ENCODE measurements at regions not wholly inside any gene's neighbourhood (a gene's known extent, or its start where the extent isn't known, plus 50 kb on each side); places are given as distances from the start of the nearest gene placed in this dataset.

- no peaks in the 10 kb centered on the region for H3K4me1 ChIP-seq
- H3K4me3 ChIP-seq, result no peak overlapping the region
- no peaks in the 10 kb centered on the region for H3K36me3 ChIP-seq
- H3K9me3 ChIP-seq, result no peaks in the 10 kb centered on the region
- no peak overlapping the region for H3K27ac ChIP-seq
- no peak overlapping the region for H3K9ac ChIP-seq
- TF ChIP-seq Cebpa-rat (IDR thresholded peaks at IDR 0.05), result no peak
- no peaks in the 10 kb centered on the region for H3K27me3 ChIP-seq
- H4K20me1 ChIP-seq, result no peaks in the 10 kb centered on the region
- H3K4me2 ChIP-seq, result no peak overlapping the region
Measured at GRCh38 chr20:19100975-19101374, 111.5 kb upstream of the SLC24A3 start.

DNA sequence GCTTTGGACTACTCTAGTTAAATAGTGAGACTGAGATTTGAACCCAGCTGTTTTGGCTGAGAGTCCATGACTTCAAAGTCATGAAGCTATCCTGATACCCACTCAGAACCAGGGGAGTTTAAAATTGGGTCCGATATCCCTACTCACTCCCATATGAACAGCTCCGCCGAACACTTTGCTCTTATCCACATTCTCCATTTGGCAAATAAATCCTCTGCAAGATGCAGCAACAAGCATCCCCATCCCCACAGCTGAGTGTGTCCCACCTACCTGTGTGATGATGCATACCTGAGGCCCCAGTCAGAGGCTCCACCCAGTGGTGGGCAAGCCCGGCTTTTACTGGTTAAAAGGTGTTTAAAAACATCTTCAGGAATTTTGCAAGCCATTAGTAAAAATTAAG is 108.3 kb upstream of the SLC24A3 start:
- H3K4me3 ChIP-seq, result no peak overlapping the region
- H3K9me3 ChIP-seq, result no peaks in the 10 kb centered on the region
- no peak for TF ChIP-seq Cebpa-rat (IDR thresholded peaks at IDR 0.05)
- H3K27me3 ChIP-seq, result no peaks in the 10 kb centered on the region
- no peak overlapping the region for H3K27ac ChIP-seq
- no peak overlapping the region for H3K9ac ChIP-seq
- no peak overlapping the region for H3K4me2 ChIP-seq
- no peaks in the 10 kb centered on the region for H4K20me1 ChIP-seq
- no peaks in the 10 kb centered on the region for H3K36me3 ChIP-seq
- no peaks in the 10 kb centered on the region for H3K4me1 ChIP-seq

GRCh38 chr20:19108155-19108554 is 104.3 kb upstream of the SLC24A3 start:
- no peaks in the 10 kb centered on the region for H3K27me3 ChIP-seq
- H3K27ac ChIP-seq, result no peak overlapping the region
- H3K4me3 ChIP-seq, result no peak overlapping the region
- no peak for TF ChIP-seq Cebpa-rat (IDR thresholded peaks at IDR 0.05)
- no peaks in the 10 kb centered on the region for H4K20me1 ChIP-seq
- H3K9me3 ChIP-seq, result no peaks in the 10 kb centered on the region
- H3K4me1 ChIP-seq, result no peaks in the 10 kb centered on the region
- H3K4me2 ChIP-seq, result no peak overlapping the region
- H3K36me3 ChIP-seq, result no peaks in the 10 kb centered on the region
- H3K9ac ChIP-seq, result no peak overlapping the region

GRCh38 chr20:19110285-19110684 is 102.2 kb upstream of the SLC24A3 start:
- Histone ChIP-seq H3K4me1 (no peaks in the 10 kb centered on the region), H3K9me3 (no peaks in the 10 kb centered on the region), H3K4me3 (no peak overlapping the region), H3K27ac (no peak overlapping the region), H3K9ac (no peak overlapping the region), H3K4me2 (no peak overlapping the region), H3K27me3 (no peaks in the 10 kb centered on the region), H3K36me3 (no peaks in the 10 kb centered on the region), H4K20me1 (no peaks in the 10 kb centered on the region)
- TF ChIP-seq Cebpa-rat (IDR thresholded peaks at IDR 0.05), result no peak

DNA sequence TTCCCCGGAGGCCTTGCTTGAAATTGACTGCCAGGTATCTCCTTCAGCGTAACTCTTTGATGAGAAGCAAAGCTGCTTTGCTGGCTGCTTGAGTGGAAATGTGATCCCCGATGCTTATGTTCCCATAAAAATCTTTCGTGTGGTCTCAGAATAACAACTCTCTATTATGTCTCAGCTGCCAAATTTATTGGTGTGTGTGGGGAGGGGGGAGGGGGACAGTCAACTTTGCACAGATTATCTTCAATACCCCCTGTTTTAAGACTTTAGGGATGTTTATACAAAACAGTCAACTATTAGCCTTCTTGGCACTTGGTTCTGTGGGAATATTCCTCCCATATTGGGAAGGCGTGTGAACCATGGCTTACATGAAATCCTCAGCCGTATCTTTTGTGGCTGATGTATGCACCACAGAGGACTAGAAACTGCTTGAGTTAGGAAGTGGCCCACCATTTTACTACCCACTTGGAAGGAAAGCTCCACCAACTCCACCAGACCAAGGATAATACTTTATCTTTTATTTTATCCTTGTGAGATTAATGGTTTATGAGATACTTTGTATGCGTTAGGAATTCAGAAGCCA is 101.5 kb upstream of the SLC24A3 start:
- Histone ChIP-seq H4K20me1 (no peaks in the 10 kb centered on the region), H3K4me2 (no peak overlapping the region)

GRCh38 chr20:19112828-19113227 is 99.6 kb upstream of the SLC24A3 start:
- Histone ChIP-seq H3K27me3 (no peaks in the 10 kb centered on the region), H3K9ac (no peak overlapping the region), H3K36me3 (no peaks in the 10 kb centered on the region), H3K4me2 (no peak overlapping the region), H3K9me3 (no peaks in the 10 kb centered on the region), H3K4me1 (no peaks in the 10 kb centered on the region), H3K27ac (no peak overlapping the region), H3K4me3 (no peak overlapping the region), H4K20me1 (no peaks in the 10 kb centered on the region)
- no peak for TF ChIP-seq Cebpa-rat (IDR thresholded peaks at IDR 0.05)

More for the DNA sequence above, 101.5 kb upstream of the SLC24A3 start:
- Histone ChIP-seq H3K4me1 (no peaks in the 10 kb centered on the region), H3K4me3 (no peak overlapping the region), H3K27ac (no peak overlapping the region), H3K27me3 (no peaks in the 10 kb centered on the region), H3K9me3 (no peaks in the 10 kb centered on the region), H3K9ac (no peak overlapping the region), H3K36me3 (no peaks in the 10 kb centered on the region)
- no peak for TF ChIP-seq Cebpa-rat (IDR thresholded peaks at IDR 0.05)

DNA sequence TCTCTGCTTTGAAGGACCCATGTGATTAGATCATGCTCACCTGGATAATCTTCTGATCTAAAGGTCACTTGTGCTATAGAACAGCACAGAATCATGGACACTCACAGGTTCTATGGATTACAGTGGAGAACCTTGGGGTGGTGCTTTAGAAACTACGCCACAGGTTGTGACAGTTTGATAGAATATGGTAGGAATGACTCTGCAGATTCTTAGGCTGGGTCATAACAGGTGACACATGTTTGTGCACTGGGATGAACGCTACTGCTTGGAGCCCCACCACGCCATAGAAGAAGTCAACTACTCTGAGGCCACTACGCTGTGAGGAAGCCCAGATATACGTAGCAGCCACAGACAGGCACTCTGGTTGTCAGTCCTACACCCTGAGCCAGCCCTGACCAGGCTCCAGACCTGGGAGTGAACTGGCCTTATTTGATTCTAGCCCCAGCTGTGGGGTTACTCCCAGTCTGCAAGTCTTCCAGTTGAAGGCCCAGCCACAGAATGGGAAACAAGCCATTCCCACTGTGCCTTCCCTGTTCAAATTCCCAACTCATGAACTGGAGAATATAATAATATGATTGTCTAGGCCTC is 99.0 kb upstream of the SLC24A3 start:
- Histone ChIP-seq H3K36me3 (no peaks in the 10 kb centered on the region), H3K27ac (no peak overlapping the region), H3K4me3 (no peak overlapping the region), H3K27me3 (no peaks in the 10 kb centered on the region), H3K4me2 (no peak overlapping the region), H3K9me3 (no peaks in the 10 kb centered on the region), H3K4me1 (no peaks in the 10 kb centered on the region), H4K20me1 (no peaks in the 10 kb centered on the region), H3K9ac (no peak overlapping the region)
- TF ChIP-seq Cebpa-rat (IDR thresholded peaks at IDR 0.05), result no peak

DNA sequence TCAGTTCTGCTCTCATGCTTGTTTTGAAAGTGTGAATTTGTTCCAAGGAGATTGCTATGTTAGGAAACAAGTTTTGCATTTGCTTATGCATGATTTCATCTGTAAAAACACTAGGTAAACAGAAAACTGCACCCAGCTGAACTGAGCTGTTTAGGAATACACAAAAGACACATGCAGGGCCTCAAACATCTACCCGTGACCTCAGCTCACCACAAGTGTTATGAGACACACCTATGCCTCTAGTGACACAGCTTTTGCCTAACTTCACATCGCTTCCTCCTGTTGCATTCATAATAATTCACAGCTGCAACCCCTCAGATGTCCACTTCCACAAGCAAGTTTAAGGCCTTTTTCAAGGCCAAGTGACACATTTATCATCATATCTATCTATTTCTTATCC is 98.0 kb upstream of the SLC24A3 start:
- Histone ChIP-seq H3K9ac (no peak overlapping the region), H3K27me3 (no peaks in the 10 kb centered on the region), H3K4me3 (no peak overlapping the region), H3K4me2 (no peak overlapping the region), H3K9me3 (no peaks in the 10 kb centered on the region), H4K20me1 (no peaks in the 10 kb centered on the region), H3K4me1 (no peaks in the 10 kb centered on the region), H3K27ac (no peak overlapping the region), H3K36me3 (no peaks in the 10 kb centered on the region)
- no peak for TF ChIP-seq Cebpa-rat (IDR thresholded peaks at IDR 0.05)

- no peak for TF ChIP-seq Cebpa-rat (IDR thresholded peaks at IDR 0.05)
- H3K27me3 ChIP-seq, result no peaks in the 10 kb centered on the region
- H3K4me2 ChIP-seq, result no peak overlapping the region
- no peak overlapping the region for H3K27ac ChIP-seq
- H3K9ac ChIP-seq, result no peak overlapping the region
- no peak overlapping the region for H3K4me3 ChIP-seq
- H3K4me1 ChIP-seq, result no peaks in the 10 kb centered on the region
- no peaks in the 10 kb centered on the region for H4K20me1 ChIP-seq
- H3K36me3 ChIP-seq, result no peaks in the 10 kb centered on the region
- no peaks in the 10 kb centered on the region for H3K9me3 ChIP-seq
Measured at GRCh38 chr20:19115581-19115980, 96.9 kb upstream of the SLC24A3 start.

GRCh38 chr20:19120011-19120410 is 92.4 kb upstream of the SLC24A3 start:
- Histone ChIP-seq H3K27me3 (no peaks in the 10 kb centered on the region), H3K9me3 (no peaks in the 10 kb centered on the region), H3K4me1 (peaks cover 6% of the 10 kb centered on the region; the same call in 1 of the 2 replicates), H3K36me3 (no peaks in the 10 kb centered on the region), H3K4me2 (no peak overlapping the region), H3K4me3 (no peak overlapping the region), H3K9ac (no peak overlapping the region), H4K20me1 (no peaks in the 10 kb centered on the region), H3K27ac (no peak overlapping the region)
- TF ChIP-seq Cebpa-rat (IDR thresholded peaks at IDR 0.05), result no peak

- Histone ChIP-seq H3K9ac (no peak overlapping the region), H4K20me1 (no peaks in the 10 kb centered on the region), H3K4me2 (no peak overlapping the region), H3K27ac (no peak overlapping the region), H3K4me1 (peaks cover 6% of the 10 kb centered on the region; the same call in 1 of the 2 replicates), H3K27me3 (no peaks in the 10 kb centered on the region), H3K9me3 (no peaks in the 10 kb centered on the region), H3K4me3 (no peak overlapping the region), H3K36me3 (no peaks in the 10 kb centered on the region)
- TF ChIP-seq Cebpa-rat (IDR thresholded peaks at IDR 0.05), result no peak
Measured at GRCh38 chr20:19120569-19120968, 91.9 kb upstream of the SLC24A3 start.

Measured in BLaER1 (cell line).